Panc1 (cell line): ENCODE measurements at regions not wholly inside any gene's neighbourhood (a gene's known extent, or its start where the extent isn't known, plus 50 kb on each side); places are given as distances from the start of the nearest gene placed in this dataset.

ENCODE experiments used
- ATAC-seq: fragments of 200-7000 bp; cut with Tn5 transposase; 2 replicates; pipeline ENCODE4 v1.9.1; 2020; ENCODE audit warnings: mild to moderate bottlenecking, moderate library complexity
- BruUV-seq: library from RNA; stranded (reverse); fragments of 400-500 nt; replicated peaks from 2 replicates; lab custom pipeline; 2021; lab: Mats Ljungman, UMichigan
- CTCF ChIA-PET: fragments of 300-600 bp; sonication (Branson Sonifier 250); formaldehyde crosslinking; loops from one replicate; lab custom pipeline; 2022; ENCODE audit warnings: antibody characterized with exemption; lab: Charles Lee
- POLR2A ChIA-PET: fragments of 300-600 bp; sonication (Branson Sonifier 250); formaldehyde crosslinking; loops from one replicate; lab custom pipeline; 2022; ENCODE audit warnings: antibody characterized with exemption; lab: Charles Lee
- DNase-seq: peaks from one replicate; pipeline ENCODE4 v3.0.0-alpha.2; 2010; ENCODE audit warnings: low read depth, low spot score
- H3K27ac ChIP-seq: 2 replicates; pipeline ENCODE4 v1.5.1; 2011; ENCODE audit warnings: mild to moderate bottlenecking, low read length, inconsistent platforms
- H3K27me3 ChIP-seq: fragments of 200-500 bp; sonication (Bioruptor generic); 2 replicates; pipeline ENCODE4 v1.6.0; 2014; ENCODE audit warnings: low read length, inconsistent platforms; ENCODE audit not compliant: control insufficient read depth, insufficient read depth
- H3K36me3 ChIP-seq: fragments of 200-500 bp; sonication (Bioruptor generic); 2 replicates; pipeline ENCODE4 v1.5.1; 2014; ENCODE audit warnings: inconsistent platforms, mild to moderate bottlenecking, low read length, moderate library complexity; ENCODE audit not compliant: control insufficient read depth, insufficient read depth
- H3K4me1 ChIP-seq: 2 replicates; pipeline ENCODE4 v1.5.1; 2011; ENCODE audit warnings: inconsistent platforms, mild to moderate bottlenecking, low read length, moderate library complexity; ENCODE audit not compliant: control insufficient read depth, insufficient read depth
- H3K4me3 ChIP-seq, 2 experiments: 2 replicates each; pipeline ENCODE4 v1.5.1; 2011 to 2012; ENCODE audit warnings: low read depth in 2 of 2, low read length in 2 of 2, mild to moderate bottlenecking in 2 of 2, inconsistent platforms in 1 of 2, moderate library complexity in 1 of 2
- H3K9me3 ChIP-seq: fragments of 200-500 bp; sonication (Bioruptor generic); 2 replicates; pipeline ENCODE4 v1.5.1; 2014; ENCODE audit warnings: low read depth, mild to moderate bottlenecking, inconsistent platforms, low read length, moderate library complexity; ENCODE audit not compliant: control insufficient read depth, insufficient read depth
- POLR2AphosphoS5 ChIP-seq: IDR thresholded peaks from 2 replicates; pipeline ENCODE4 v1.6.1; 2012; ENCODE audit warnings: mild to moderate bottlenecking, low read depth, low read length, moderate library complexity
- SIN3A ChIP-seq: IDR thresholded peaks from 2 replicates; pipeline ENCODE4 v1.6.1; 2012; ENCODE audit warnings: low read depth, mild to moderate bottlenecking, low read length, moderate library complexity, borderline replicate concordance; ENCODE audit not compliant: insufficient read depth
- TCF7L2 ChIP-seq: IDR thresholded peaks from 2 replicates; pipeline ENCODE4 v1.6.1; 2011; ENCODE audit warnings: mild to moderate bottlenecking, low read depth, low read length, inconsistent platforms
- in situ Hi-C: cut with HindIII; loops from 2 replicates; pipeline ENCODE4 v1.10.0; 2016; ENCODE audit warnings: low sequenced_read_pairs, low pct_unique_long_range_greater_than_20kb
- intact Hi-C: fragments of 100-400 bp; cut with micrococcal nuclease; formaldehyde crosslinking; loops from one replicate; pipeline ENCODE4 v1.10.0; 2022; ENCODE audit not compliant: unreplicated experiment
- TF ChIP-seq, protein P1 (sequence below), 2 experiments: IDR thresholded peaks; 2 replicates each; pipeline ENCODE4 v1.6.1; 2011 to 2012; ENCODE audit warnings: low read depth in 2 of 2, control low read depth in 1 of 2, low read length in 1 of 2, mild to moderate bottlenecking in 1 of 2, moderate library complexity in 1 of 2; ENCODE audit not compliant: insufficient read depth in 1 of 2
- TF ChIP-seq, protein P2 (sequence below): fragments of 450-650 bp; IDR thresholded peaks from 2 replicates; pipeline ENCODE4 v1.5.1; 2017; ENCODE audit warnings: mild to moderate bottlenecking

- no peaks in the 10 kb centered on the region; the same call in 1 of the 2 replicates for H3K9me3 ChIP-seq
- no peaks in the 10 kb centered on the region for H3K4me1 ChIP-seq
- no peaks in the 10 kb centered on the region for H3K27me3 ChIP-seq
- intact Hi-C loops (no loop called here), in situ Hi-C loops (no loop called here)
- TF ChIP-seq, protein P1, sequence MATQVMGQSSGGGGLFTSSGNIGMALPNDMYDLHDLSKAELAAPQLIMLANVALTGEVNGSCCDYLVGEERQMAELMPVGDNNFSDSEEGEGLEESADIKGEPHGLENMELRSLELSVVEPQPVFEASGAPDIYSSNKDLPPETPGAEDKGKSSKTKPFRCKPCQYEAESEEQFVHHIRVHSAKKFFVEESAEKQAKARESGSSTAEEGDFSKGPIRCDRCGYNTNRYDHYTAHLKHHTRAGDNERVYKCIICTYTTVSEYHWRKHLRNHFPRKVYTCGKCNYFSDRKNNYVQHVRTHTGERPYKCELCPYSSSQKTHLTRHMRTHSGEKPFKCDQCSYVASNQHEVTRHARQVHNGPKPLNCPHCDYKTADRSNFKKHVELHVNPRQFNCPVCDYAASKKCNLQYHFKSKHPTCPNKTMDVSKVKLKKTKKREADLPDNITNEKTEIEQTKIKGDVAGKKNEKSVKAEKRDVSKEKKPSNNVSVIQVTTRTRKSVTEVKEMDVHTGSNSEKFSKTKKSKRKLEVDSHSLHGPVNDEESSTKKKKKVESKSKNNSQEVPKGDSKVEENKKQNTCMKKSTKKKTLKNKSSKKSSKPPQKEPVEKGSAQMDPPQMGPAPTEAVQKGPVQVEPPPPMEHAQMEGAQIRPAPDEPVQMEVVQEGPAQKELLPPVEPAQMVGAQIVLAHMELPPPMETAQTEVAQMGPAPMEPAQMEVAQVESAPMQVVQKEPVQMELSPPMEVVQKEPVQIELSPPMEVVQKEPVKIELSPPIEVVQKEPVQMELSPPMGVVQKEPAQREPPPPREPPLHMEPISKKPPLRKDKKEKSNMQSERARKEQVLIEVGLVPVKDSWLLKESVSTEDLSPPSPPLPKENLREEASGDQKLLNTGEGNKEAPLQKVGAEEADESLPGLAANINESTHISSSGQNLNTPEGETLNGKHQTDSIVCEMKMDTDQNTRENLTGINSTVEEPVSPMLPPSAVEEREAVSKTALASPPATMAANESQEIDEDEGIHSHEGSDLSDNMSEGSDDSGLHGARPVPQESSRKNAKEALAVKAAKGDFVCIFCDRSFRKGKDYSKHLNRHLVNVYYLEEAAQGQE (IDR thresholded peaks at IDR 0.05; ENCODE audit: insufficient read depth in 1 of 2, low read depth in 2 of 2, low read length in 1 of 2) = no peak
- no peak for TF ChIP-seq SIN3A
- TF ChIP-seq POLR2AphosphoS5 = no peak
- TF ChIP-seq, protein P2, sequence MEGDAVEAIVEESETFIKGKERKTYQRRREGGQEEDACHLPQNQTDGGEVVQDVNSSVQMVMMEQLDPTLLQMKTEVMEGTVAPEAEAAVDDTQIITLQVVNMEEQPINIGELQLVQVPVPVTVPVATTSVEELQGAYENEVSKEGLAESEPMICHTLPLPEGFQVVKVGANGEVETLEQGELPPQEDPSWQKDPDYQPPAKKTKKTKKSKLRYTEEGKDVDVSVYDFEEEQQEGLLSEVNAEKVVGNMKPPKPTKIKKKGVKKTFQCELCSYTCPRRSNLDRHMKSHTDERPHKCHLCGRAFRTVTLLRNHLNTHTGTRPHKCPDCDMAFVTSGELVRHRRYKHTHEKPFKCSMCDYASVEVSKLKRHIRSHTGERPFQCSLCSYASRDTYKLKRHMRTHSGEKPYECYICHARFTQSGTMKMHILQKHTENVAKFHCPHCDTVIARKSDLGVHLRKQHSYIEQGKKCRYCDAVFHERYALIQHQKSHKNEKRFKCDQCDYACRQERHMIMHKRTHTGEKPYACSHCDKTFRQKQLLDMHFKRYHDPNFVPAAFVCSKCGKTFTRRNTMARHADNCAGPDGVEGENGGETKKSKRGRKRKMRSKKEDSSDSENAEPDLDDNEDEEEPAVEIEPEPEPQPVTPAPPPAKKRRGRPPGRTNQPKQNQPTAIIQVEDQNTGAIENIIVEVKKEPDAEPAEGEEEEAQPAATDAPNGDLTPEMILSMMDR = no peak
- no peak for DNase-seq
- CTCF ChIA-PET = no interaction called here
- no peak overlapping the region for H3K4me3 ChIP-seq
- no peak overlapping the region for H3K27ac ChIP-seq
- H3K36me3 ChIP-seq = no peaks in the 10 kb centered on the region
- no peak for ATAC-seq
- no TSS peak for BruUV-seq
- POLR2A ChIA-PET = no interaction called here
These were observed 781.6 kb upstream of the PHF14 start for GRCh38 chr7:10192074-10192473.

DNA sequence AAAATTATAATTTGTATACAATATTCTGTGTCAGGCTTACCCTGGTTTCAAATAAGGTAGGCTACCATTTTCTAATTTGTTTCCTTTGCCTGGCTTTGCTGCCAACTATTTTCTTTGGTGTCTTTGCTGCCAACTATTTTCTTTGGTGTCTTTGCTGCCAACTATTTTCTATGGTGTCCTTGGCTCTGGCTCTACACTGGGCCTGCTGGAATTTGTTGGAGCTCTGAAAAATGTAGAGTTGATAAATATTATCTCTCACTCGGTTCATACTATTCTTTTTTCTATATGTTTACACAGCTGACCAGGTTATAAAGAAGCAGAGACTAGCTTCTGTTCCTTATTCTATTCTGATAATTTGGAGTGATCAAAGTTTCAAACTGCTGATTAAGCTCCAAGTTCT lies 768.0 kb upstream of the PHF14 start:
- TF ChIP-seq TCF7L2 (no peak), POLR2AphosphoS5 (no peak), SIN3A (no peak)
- TF ChIP-seq, protein P2 = no peak
- TF ChIP-seq, protein P1 (IDR thresholded peaks at IDR 0.05; ENCODE audit: insufficient read depth in 1 of 2, low read depth in 2 of 2, low read length in 1 of 2) = no peak
- BruUV-seq = no TSS peak
- no peak overlapping the region for H3K27ac ChIP-seq
- H3K4me1 ChIP-seq = no peaks in the 10 kb centered on the region
- H3K4me3 ChIP-seq = no peak overlapping the region
- CTCF ChIA-PET = no interaction called here
- in situ Hi-C loops = no loop called here
- intact Hi-C loops = no loop called here
- no peaks in the 10 kb centered on the region for H3K27me3 ChIP-seq
- no peak for DNase-seq
- H3K36me3 ChIP-seq = no peaks in the 10 kb centered on the region
- no peak for ATAC-seq
- POLR2A ChIA-PET = interaction anchor here (0.6 kb wide), 1 partner anchor 555 kb away, joined by 3 read pairs; no protein-coding TSS in a partner anchor
- H3K9me3 ChIP-seq = no peaks in the 10 kb centered on the region
